Suprapubic skin (tissue), 4 donors: ENCODE measurements at regions not wholly inside any gene's neighbourhood (a gene's known extent, or its start where the extent isn't known, plus 50 kb on each side); places are given as distances from the start of the nearest gene placed in this dataset.

Experiments
- DNase-seq, 2 donors: peaks; one replicate each; pipeline ENCODE4 v3.0.0-alpha.2; 2019; ENCODE audit warnings: low spot score in 2 of 2
- H3K27ac ChIP-seq: fragments of 200-600 bp; sonication (generic); one replicate; pipeline ENCODE4 v1.5.1; 2019
- H3K27me3 ChIP-seq: fragments of 200-600 bp; sonication (generic); one replicate; pipeline ENCODE4 v1.5.1; 2019
- H3K36me3 ChIP-seq: fragments of 200-600 bp; sonication (generic); one replicate; pipeline ENCODE4 v1.5.1; 2019
- H3K4me1 ChIP-seq: fragments of 200-600 bp; sonication (generic); one replicate; pipeline ENCODE4 v1.5.1; 2019
- H3K4me3 ChIP-seq: fragments of 200-600 bp; sonication (generic); one replicate; pipeline ENCODE4 v1.5.1; 2019; ENCODE audit warnings: mild to moderate bottlenecking
- H3K9me3 ChIP-seq: fragments of 200-600 bp; sonication (generic); one replicate; pipeline ENCODE4 v1.5.1; 2019
- CTCF ChIP-seq, 2 donors: fragments of 200-600 bp in 1 of 2; fragments of 450-650 bp in 1 of 2; sonication (generic) in 1 of 2; IDR thresholded peaks; one replicate each; pipeline ENCODE4 v1.5.1; 2016 to 2019; ENCODE audit warnings: antibody characterized with exemption in 2 of 2, mild to moderate bottlenecking in 1 of 2, moderate library complexity in 1 of 2
- EP300 ChIP-seq: sonication (generic); formaldehyde crosslinking; IDR thresholded peaks from one replicate; pipeline ENCODE4 v1.6.1; 2017; ENCODE audit warnings: antibody characterized with exemption
- POLR2A ChIP-seq, 2 donors: fragments of 450-650 bp; IDR thresholded peaks; one replicate each; pipeline ENCODE4 v1.6.1; 2017; ENCODE audit warnings: antibody characterized with exemption in 2 of 2, mild to moderate bottlenecking in 2 of 2, moderate library complexity in 2 of 2
- POLR2AphosphoS5 ChIP-seq, 3 donors: sonication (generic); formaldehyde crosslinking; IDR thresholded peaks; one replicate each; pipeline ENCODE4 v1.6.1; 2017; ENCODE audit warnings: antibody characterized with exemption in 3 of 3
- WGBS: methylation state at CpG from one replicate; pipeline ENCODE4 v1.1.5; 2018; 5-methylcytosine and 5-hydroxymethylcytosine counted together

- no peaks in the 10 kb centered on the region for H3K36me3 ChIP-seq
- H3K27me3 ChIP-seq: no peaks in the 10 kb centered on the region
- 89% methylated on average over 3 of the region's 3 CpGs for WGBS
- H3K27ac ChIP-seq: no peak overlapping the region
- peaks cover 4% of the 10 kb centered on the region for H3K4me1 ChIP-seq
- TF ChIP-seq POLR2A (IDR thresholded peaks at IDR 0.05): no peak
- TF ChIP-seq EP300: no peak
- TF ChIP-seq POLR2AphosphoS5 (IDR thresholded peaks at IDR 0.05): no peak
- no peak for DNase-seq
- H3K9me3 ChIP-seq: no peaks in the 10 kb centered on the region
- no peak overlapping the region for H3K4me3 ChIP-seq
Measured at GRCh38 chr6:14512246-14512645, 394.7 kb downstream of the CD83 start.

- 77% methylated on average over 7 of the region's 7 CpGs for WGBS
- Histone ChIP-seq H3K4me1 (peaks cover 4% of the 10 kb centered on the region), H3K4me3 (no peak overlapping the region), H3K27me3 (no peaks in the 10 kb centered on the region), H3K36me3 (no peaks in the 10 kb centered on the region), H3K9me3 (no peaks in the 10 kb centered on the region), H3K27ac (no peak overlapping the region)
- no peak for DNase-seq
- TF ChIP-seq POLR2AphosphoS5 (IDR thresholded peaks at IDR 0.05) (no peak), EP300 (no peak), CTCF (IDR thresholded peaks at IDR 0.05) (no peak), POLR2A (IDR thresholded peaks at IDR 0.05) (no peak)
Measured at GRCh38 chr6:14513496-14514393, 396.2 kb downstream of the CD83 start.

DNA sequence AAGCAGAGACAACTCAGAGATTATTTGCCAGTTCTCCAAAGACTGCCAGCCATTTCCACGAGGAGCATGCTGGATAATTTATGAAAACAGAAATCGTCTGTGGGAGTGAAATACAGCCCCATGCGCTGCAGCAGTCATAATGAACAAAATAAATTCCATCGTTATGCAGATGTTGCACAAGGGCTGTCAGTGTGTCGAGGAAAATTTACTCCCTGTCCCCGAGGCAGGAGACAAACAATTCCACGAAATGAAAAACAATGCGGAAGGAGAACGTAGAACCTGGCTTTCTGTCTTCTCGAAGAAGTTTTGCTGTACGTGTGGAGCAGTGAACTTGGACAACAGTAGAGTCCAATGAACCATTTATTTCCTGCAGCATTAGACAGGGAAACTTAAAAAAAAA lies 399.4 kb downstream of the CD83 start:
- Histone ChIP-seq H3K4me1 (peaks cover 4% of the 10 kb centered on the region), H3K36me3 (no peaks in the 10 kb centered on the region), H3K27ac (no peak overlapping the region), H3K4me3 (peak overlapping the region; percentile 1), H3K9me3 (no peaks in the 10 kb centered on the region), H3K27me3 (no peaks in the 10 kb centered on the region)
- TF ChIP-seq EP300 (no peak), POLR2AphosphoS5 (IDR thresholded peaks at IDR 0.05) (peak in 2 of 3 donors; percentile 54 to 55)
- no peak for DNase-seq
- WGBS: 25% methylated on average over 11 of the region's 11 CpGs

DNA sequence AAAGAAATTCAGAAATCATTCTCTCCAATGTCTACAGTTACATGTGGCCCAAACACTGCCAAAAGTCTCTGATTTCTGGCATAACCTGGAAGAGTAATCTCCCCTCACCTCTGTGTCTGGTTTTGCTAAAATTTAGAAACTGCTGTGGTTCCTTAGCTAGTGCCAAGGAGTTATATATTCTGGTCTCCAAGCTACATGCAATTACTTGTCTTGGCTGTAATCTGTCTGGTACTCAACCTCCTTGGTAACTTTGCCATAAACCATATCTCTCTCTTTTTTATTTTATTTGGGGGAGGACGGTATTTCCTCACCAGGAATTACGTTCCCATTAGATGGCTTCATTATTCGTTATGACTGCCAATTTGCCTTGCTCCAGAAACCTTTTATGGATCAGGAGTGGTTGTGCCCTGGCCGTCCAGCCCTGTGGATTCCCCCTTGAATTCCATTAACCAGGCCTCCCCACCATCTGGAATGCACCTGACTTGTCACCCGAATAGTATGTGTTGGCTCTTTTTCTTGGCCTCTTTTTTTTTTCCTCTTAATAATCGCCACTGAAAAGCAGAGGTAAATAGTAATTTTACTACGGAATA lies 400.0 kb downstream of the CD83 start:
- WGBS: 35% methylated on average over 7 of the region's 7 CpGs
- Histone ChIP-seq H3K4me1 (peaks cover 4% of the 10 kb centered on the region), H3K27me3 (no peaks in the 10 kb centered on the region), H3K27ac (no peak overlapping the region), H3K4me3 (peak overlapping the region; percentile 1), H3K9me3 (no peaks in the 10 kb centered on the region), H3K36me3 (no peaks in the 10 kb centered on the region)
- no peak for DNase-seq
- TF ChIP-seq EP300 (no peak), POLR2AphosphoS5 (IDR thresholded peaks at IDR 0.05) (no peak), POLR2A (IDR thresholded peaks at IDR 0.05) (no peak), CTCF (IDR thresholded peaks at IDR 0.05) (no peak)

GRCh38 chr6:14518515-14519217 lies 401.1 kb downstream of the CD83 start:
- H3K4me3 ChIP-seq: no peak overlapping the region
- no peaks in the 10 kb centered on the region for H3K36me3 ChIP-seq
- H3K27me3 ChIP-seq: no peaks in the 10 kb centered on the region
- peaks cover 4% of the 10 kb centered on the region for H3K4me1 ChIP-seq
- H3K9me3 ChIP-seq: no peaks in the 10 kb centered on the region
- DNase-seq: peak in 1 of 2 donors; percentile 49
- 60% methylated on average over 14 of the region's 14 CpGs for WGBS
- TF ChIP-seq POLR2AphosphoS5 (IDR thresholded peaks at IDR 0.05) (no peak), EP300 (no peak), CTCF (IDR thresholded peaks at IDR 0.05) (no peak), POLR2A (IDR thresholded peaks at IDR 0.05) (no peak)
- H3K27ac ChIP-seq: no peak overlapping the region

DNA sequence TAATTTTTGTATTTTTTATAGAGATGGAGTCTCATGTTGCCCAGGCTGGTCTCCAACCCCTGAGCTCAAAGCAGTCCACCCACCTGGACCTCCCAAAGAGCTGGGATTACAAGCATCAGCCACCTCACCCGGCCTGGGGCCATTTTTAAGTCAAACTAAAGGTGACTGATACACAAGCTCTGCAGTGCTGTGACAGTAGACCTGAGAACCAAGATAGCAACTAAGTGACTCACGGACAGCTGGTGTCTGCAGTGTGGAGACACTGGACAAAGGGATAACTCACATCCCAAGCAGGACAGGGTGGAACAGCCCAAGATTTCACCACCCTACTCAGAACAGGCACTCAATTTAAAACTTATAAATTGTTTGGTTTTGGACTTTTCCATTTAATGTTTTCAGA lies 402.5 kb downstream of the CD83 start:
- no peak overlapping the region for H3K4me3 ChIP-seq
- H3K4me1 ChIP-seq: peaks cover 7% of the 10 kb centered on the region
- no peaks in the 10 kb centered on the region for H3K9me3 ChIP-seq
- no peak overlapping the region for H3K27ac ChIP-seq
- DNase-seq: peak in 1 of 2 donors; percentile 23
- H3K36me3 ChIP-seq: no peaks in the 10 kb centered on the region
- whole genome bisulfite sequencing: 92% methylated on average over 2 of the region's 2 CpGs
- no peak for TF ChIP-seq POLR2AphosphoS5 (IDR thresholded peaks at IDR 0.05)
- no peak for TF ChIP-seq CTCF (IDR thresholded peaks at IDR 0.05)
- TF ChIP-seq EP300: no peak
- no peak for TF ChIP-seq POLR2A (IDR thresholded peaks at IDR 0.05)
- H3K27me3 ChIP-seq: no peaks in the 10 kb centered on the region
